ENCODE measurements at regions not wholly inside any gene's neighbourhood (a gene's known extent, or its start where the extent isn't known, plus 50 kb on each side); places are given as distances from the start of the nearest gene placed in this dataset.

DNA sequence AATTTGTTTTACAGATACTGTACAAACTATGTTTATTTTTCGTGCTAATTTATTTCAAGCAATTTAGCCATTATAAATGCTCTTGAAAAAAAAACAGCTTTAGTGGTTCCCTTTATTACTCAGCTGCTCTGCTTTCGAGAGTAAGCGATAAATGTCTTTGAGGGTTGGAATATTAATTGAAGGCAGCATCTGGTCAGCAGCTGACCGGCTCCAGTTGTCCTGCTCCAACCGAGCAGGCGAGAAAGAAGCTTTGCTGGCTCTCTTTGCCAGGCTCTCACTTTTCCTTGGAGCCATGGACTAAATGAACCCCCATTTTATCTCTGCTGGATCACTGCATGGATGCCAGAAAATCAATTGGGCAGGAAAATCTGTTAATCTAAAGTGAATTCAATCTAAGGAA lies 147.4 kb downstream of the LNPK start:
- H3K9me3 ChIP-seq (replicated peaks in 1 of 2; ENCODE audit: control insufficient read depth in 2 of 2, insufficient read depth in 1 of 2, low read depth in 1 of 2, low read length in 2 of 2) = no peaks in the 10 kb centered on the region
- no peak overlapping the region for H3K18ac ChIP-seq (ENCODE audit: low read length)
- no peaks in the 10 kb centered on the region for H3K79me1 ChIP-seq (ENCODE audit: low read depth, low read length)
- no peak overlapping the region for H2BK12ac ChIP-seq (ENCODE audit: low read length)
- no peak overlapping the region for H4K91ac ChIP-seq (ENCODE audit: low read depth, low read length, poor library complexity)
- H3K4me3 ChIP-seq (ENCODE audit: low read length in 2 of 2) = no peak overlapping the region
- DNase-seq (ENCODE audit: low spot score) = no peak
- no peak overlapping the region for H2BK120ac ChIP-seq (ENCODE audit: low read depth, low read length)
- H3K14ac ChIP-seq (ENCODE audit: low read length) = no peak overlapping the region
- no peaks in the 10 kb centered on the region for H3K36me3 ChIP-seq (replicated peaks in 1 of 2; ENCODE audit: control insufficient read depth in 2 of 2, insufficient read depth in 2 of 2, low read length in 2 of 2)
- no peak overlapping the region for H4K8ac ChIP-seq (ENCODE audit: low read depth, low read length)
- H3K23ac ChIP-seq (ENCODE audit: low read depth, low read length, poor library complexity) = no peak overlapping the region
- no peak overlapping the region for H2BK5ac ChIP-seq (ENCODE audit: low read length)
- no peak overlapping the region for H3K27ac ChIP-seq (replicated peaks; ENCODE audit: low read length)
- no CpG with 5 or more reads among the region's 6 CpGs for WGBS, 2 donors (ENCODE audit: extremely low coverage in 2 of 2, insufficient read length in 2 of 2, insufficient replicate concordance in 1 of 2)
- no peak overlapping the region for H3K4me2 ChIP-seq (ENCODE audit: insufficient read depth, low read length, poor library complexity, severe bottlenecking)
- H3K27me3 ChIP-seq (ENCODE audit: control insufficient read depth in 3 of 3, insufficient read depth in 3 of 3, low read depth in 1 of 3, low read length in 3 of 3) = peaks cover 0 to 2% (median 0%) of the 10 kb centered on the region in 3 experiments
- H3K4me1 ChIP-seq (ENCODE audit: control insufficient read depth in 2 of 2, insufficient read depth in 1 of 2, low read depth in 1 of 2, low read length in 2 of 2) = peaks cover 0 to 8% of the 10 kb centered on the region in 2 donors
- H3K4ac ChIP-seq (ENCODE audit: low read length) = no peak overlapping the region
- no peak overlapping the region for H2AFZ ChIP-seq (ENCODE audit: low read length)
- no peak overlapping the region for H2AK5ac ChIP-seq (ENCODE audit: low read depth, low read length)
- H3K9ac ChIP-seq (ENCODE audit: low read depth, low read length, poor library complexity) = no peak overlapping the region
- H2BK15ac ChIP-seq (ENCODE audit: low read length) = no peak overlapping the region

DNA sequence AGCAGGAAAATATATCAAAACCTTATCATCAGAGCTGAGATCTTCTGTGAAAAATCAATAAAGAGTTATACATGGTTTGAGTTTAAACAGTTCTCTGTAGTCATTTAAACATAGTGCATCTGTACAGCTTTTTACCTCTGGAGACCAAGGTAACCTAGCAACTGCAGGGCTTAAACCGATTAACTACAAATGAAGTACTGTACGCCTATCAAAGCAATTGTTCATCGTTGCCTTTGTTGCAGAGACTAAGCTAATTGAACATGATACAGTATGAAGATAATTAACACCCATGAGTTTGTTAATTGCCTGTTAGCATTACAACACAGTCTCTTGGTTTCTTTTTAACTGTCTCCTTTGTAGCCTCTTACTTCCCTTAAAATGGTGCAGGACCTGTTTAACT lies 147.9 kb downstream of the LNPK start:
- Histone ChIP-seq H3K79me1 (ENCODE audit: low read depth, low read length) (no peaks in the 10 kb centered on the region), H3K18ac (ENCODE audit: low read length) (no peak overlapping the region), H3K27me3 (ENCODE audit: control insufficient read depth in 3 of 3, insufficient read depth in 3 of 3, low read depth in 1 of 3, low read length in 3 of 3) (peaks cover 0 to 2% (median 0%) of the 10 kb centered on the region in 3 experiments), H3K27ac (replicated peaks; ENCODE audit: low read length) (no peak overlapping the region), H3K14ac (ENCODE audit: low read length) (no peak overlapping the region), H2AK5ac (ENCODE audit: low read depth, low read length) (no peak overlapping the region), H2BK15ac (ENCODE audit: low read length) (no peak overlapping the region), H4K8ac (ENCODE audit: low read depth, low read length) (no peak overlapping the region), H3K4me2 (ENCODE audit: insufficient read depth, low read length, poor library complexity, severe bottlenecking) (no peak overlapping the region), H2AFZ (ENCODE audit: low read length) (no peak overlapping the region), H2BK12ac (ENCODE audit: low read length) (no peak overlapping the region), H2BK120ac (ENCODE audit: low read depth, low read length) (no peak overlapping the region), H3K36me3 (replicated peaks in 1 of 2; ENCODE audit: control insufficient read depth in 2 of 2, insufficient read depth in 2 of 2, low read length in 2 of 2) (no peaks in the 10 kb centered on the region), H4K91ac (ENCODE audit: low read depth, low read length, poor library complexity) (no peak overlapping the region), H3K9me3 (replicated peaks in 1 of 2; ENCODE audit: control insufficient read depth in 2 of 2, insufficient read depth in 1 of 2, low read depth in 1 of 2, low read length in 2 of 2) (no peaks in the 10 kb centered on the region), H3K23ac (ENCODE audit: low read depth, low read length, poor library complexity) (no peak overlapping the region), H2BK5ac (ENCODE audit: low read length) (no peak overlapping the region), H3K4me1 (ENCODE audit: control insufficient read depth in 2 of 2, insufficient read depth in 1 of 2, low read depth in 1 of 2, low read length in 2 of 2) (peaks cover 0 to 8% of the 10 kb centered on the region in 2 donors), H3K4ac (ENCODE audit: low read length) (no peak overlapping the region), H3K4me3 (ENCODE audit: low read length in 2 of 2) (no peak overlapping the region), H3K9ac (ENCODE audit: low read depth, low read length, poor library complexity) (no peak overlapping the region)
- no CpG with 5 or more reads among the region's 3 CpGs for WGBS, 2 donors (ENCODE audit: extremely low coverage in 2 of 2, insufficient read length in 2 of 2, insufficient replicate concordance in 1 of 2)
- no peak for DNase-seq (ENCODE audit: low spot score)

DNA sequence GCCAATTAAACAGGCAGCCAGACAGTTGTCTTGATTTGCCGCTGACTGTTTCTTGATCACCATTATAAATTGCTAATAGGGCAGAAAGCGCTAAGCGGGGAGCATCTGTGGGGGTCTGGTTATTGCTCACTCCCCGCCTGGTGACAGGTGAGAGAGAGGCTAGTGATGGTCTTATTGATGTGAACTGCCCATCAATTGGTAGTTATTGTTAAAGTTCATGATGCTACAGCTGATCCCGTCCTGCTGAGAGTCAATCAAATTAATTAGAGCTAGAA lies 148.5 kb downstream of the LNPK start:
- Histone ChIP-seq H2BK15ac (ENCODE audit: low read length) (no peak overlapping the region), H2AFZ (ENCODE audit: low read length) (no peak overlapping the region), H3K27me3 (ENCODE audit: control insufficient read depth in 3 of 3, insufficient read depth in 3 of 3, low read depth in 1 of 3, low read length in 3 of 3) (peaks cover 0 to 2% (median 0%) of the 10 kb centered on the region in 3 experiments), H3K14ac (ENCODE audit: low read length) (no peak overlapping the region), H2AK5ac (ENCODE audit: low read depth, low read length) (no peak overlapping the region), H3K9ac (ENCODE audit: low read depth, low read length, poor library complexity) (no peak overlapping the region), H3K4me2 (ENCODE audit: insufficient read depth, low read length, poor library complexity, severe bottlenecking) (no peak overlapping the region), H3K9me3 (replicated peaks in 1 of 2; ENCODE audit: control insufficient read depth in 2 of 2, insufficient read depth in 1 of 2, low read depth in 1 of 2, low read length in 2 of 2) (no peaks in the 10 kb centered on the region), H3K4ac (ENCODE audit: low read length) (no peak overlapping the region), H2BK12ac (ENCODE audit: low read length) (no peak overlapping the region), H2BK5ac (ENCODE audit: low read length) (no peak overlapping the region), H3K36me3 (replicated peaks in 1 of 2; ENCODE audit: control insufficient read depth in 2 of 2, insufficient read depth in 2 of 2, low read length in 2 of 2) (no peaks in the 10 kb centered on the region), H3K4me1 (ENCODE audit: control insufficient read depth in 2 of 2, insufficient read depth in 1 of 2, low read depth in 1 of 2, low read length in 2 of 2) (peaks cover 0 to 8% of the 10 kb centered on the region in 2 donors), H2BK120ac (ENCODE audit: low read depth, low read length) (no peak overlapping the region), H4K8ac (ENCODE audit: low read depth, low read length) (no peak overlapping the region), H3K79me1 (ENCODE audit: low read depth, low read length) (no peaks in the 10 kb centered on the region), H3K18ac (ENCODE audit: low read length) (no peak overlapping the region), H3K23ac (ENCODE audit: low read depth, low read length, poor library complexity) (no peak overlapping the region), H3K4me3 (ENCODE audit: low read length in 2 of 2) (no peak overlapping the region), H4K91ac (ENCODE audit: low read depth, low read length, poor library complexity) (no peak overlapping the region), H3K27ac (replicated peaks; ENCODE audit: low read length) (no peak overlapping the region)
- DNase-seq (ENCODE audit: low spot score) = no peak
- no CpG with 5 or more reads among the region's 5 CpGs for WGBS, 2 donors (ENCODE audit: extremely low coverage in 2 of 2, insufficient read length in 2 of 2, insufficient replicate concordance in 1 of 2)

DNA sequence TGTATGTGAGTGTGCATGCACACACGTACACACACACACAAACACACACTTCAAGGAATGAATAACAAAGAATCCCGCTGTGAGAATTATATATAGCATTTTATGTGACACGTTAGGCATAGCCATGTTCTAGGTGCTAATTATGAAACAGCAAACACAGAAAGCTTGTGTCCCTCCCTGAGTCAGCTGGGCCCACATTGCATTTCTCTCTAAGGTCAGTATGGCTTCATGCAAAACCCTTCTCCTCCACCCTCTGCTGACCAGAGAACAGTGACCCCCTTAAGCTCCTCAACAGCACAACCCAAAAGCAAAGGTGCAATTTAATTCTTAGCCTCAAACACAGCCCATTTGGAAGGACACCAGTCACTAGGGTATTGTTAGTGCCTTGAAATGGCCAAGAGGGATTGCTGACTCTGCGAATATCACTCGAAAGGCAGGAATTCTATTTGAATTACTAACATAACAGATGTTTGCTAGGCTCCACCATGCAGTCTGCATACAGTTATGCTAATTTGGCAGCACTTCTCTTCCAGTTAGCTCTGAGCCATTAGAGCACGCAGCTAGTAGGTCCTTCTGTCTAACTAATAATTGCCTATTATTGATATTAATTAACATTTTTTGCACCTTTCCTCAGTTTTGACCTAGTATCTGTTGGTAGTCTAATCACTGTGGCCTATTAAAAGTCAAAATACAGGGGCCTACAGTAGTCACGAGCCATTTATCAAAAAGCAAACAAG lies 149.0 kb downstream of the LNPK start:
- H2AK5ac ChIP-seq (ENCODE audit: low read depth, low read length) = no peak overlapping the region
- no peak overlapping the region for H2BK120ac ChIP-seq (ENCODE audit: low read depth, low read length)
- H3K18ac ChIP-seq (ENCODE audit: low read length) = no peak overlapping the region
- H2BK15ac ChIP-seq (ENCODE audit: low read length) = no peak overlapping the region
- no peak overlapping the region for H2BK12ac ChIP-seq (ENCODE audit: low read length)
- no peaks in the 10 kb centered on the region for H3K79me1 ChIP-seq (ENCODE audit: low read depth, low read length)
- peaks cover 0 to 8% of the 10 kb centered on the region in 2 donors for H3K4me1 ChIP-seq (ENCODE audit: control insufficient read depth in 2 of 2, insufficient read depth in 1 of 2, low read depth in 1 of 2, low read length in 2 of 2)
- H4K91ac ChIP-seq (ENCODE audit: low read depth, low read length, poor library complexity) = no peak overlapping the region
- no peak overlapping the region for H3K4ac ChIP-seq (ENCODE audit: low read length)
- no peak overlapping the region for H2AFZ ChIP-seq (ENCODE audit: low read length)
- no peak overlapping the region for H3K23ac ChIP-seq (ENCODE audit: low read depth, low read length, poor library complexity)
- no CpG with 5 or more reads among the region's 7 CpGs for WGBS, 2 donors (ENCODE audit: extremely low coverage in 2 of 2, insufficient read length in 2 of 2, insufficient replicate concordance in 1 of 2)
- no peaks in the 10 kb centered on the region for H3K9me3 ChIP-seq (replicated peaks in 1 of 2; ENCODE audit: control insufficient read depth in 2 of 2, insufficient read depth in 1 of 2, low read depth in 1 of 2, low read length in 2 of 2)
- H3K14ac ChIP-seq (ENCODE audit: low read length) = no peak overlapping the region
- no peak overlapping the region for H3K9ac ChIP-seq (ENCODE audit: low read depth, low read length, poor library complexity)
- no peaks in the 10 kb centered on the region for H3K36me3 ChIP-seq (replicated peaks in 1 of 2; ENCODE audit: control insufficient read depth in 2 of 2, insufficient read depth in 2 of 2, low read length in 2 of 2)
- no peak overlapping the region for H3K4me2 ChIP-seq (ENCODE audit: insufficient read depth, low read length, poor library complexity, severe bottlenecking)
- no peak overlapping the region for H4K8ac ChIP-seq (ENCODE audit: low read depth, low read length)
- no peak overlapping the region for H3K4me3 ChIP-seq (ENCODE audit: low read length in 2 of 2)
- no peak for DNase-seq (ENCODE audit: low spot score)
- no peak overlapping the region for H2BK5ac ChIP-seq (ENCODE audit: low read length)
- no peak overlapping the region for H3K27ac ChIP-seq (replicated peaks; ENCODE audit: low read length)
- H3K27me3 ChIP-seq (ENCODE audit: control insufficient read depth in 3 of 3, insufficient read depth in 3 of 3, low read depth in 1 of 3, low read length in 3 of 3) = peaks cover 0 to 2% (median 0%) of the 10 kb centered on the region in 3 experiments

Measured in neuronal stem cell (in vitro differentiated cells).